ENCODE measurements at regions not wholly inside any gene's neighbourhood (a gene's known extent, or its start where the extent isn't known, plus 50 kb on each side); places are given as distances from the start of the nearest gene placed in this dataset.

DNA sequence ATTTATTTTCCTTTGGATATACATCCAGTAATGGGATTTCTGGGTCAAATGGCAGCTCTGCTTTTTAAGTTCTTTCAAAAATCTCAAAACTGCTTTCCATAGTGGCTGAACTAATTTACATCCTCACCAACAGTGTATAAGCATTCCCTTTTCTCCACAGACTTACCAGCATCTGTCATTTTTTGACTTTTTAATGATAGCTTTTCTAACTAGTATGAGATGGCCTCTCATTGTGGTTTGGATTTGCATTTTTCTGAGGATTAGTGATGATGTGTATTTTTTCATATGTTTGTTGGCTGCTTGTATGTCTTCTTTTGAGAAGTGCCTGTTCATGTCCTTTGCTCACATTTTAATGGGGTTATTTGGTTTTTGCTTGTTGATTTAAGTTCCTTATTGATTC, 90.0 kb upstream of the HMHB1 start:
- no peaks in the 10 kb centered on the region for H3K27me3 ChIP-seq (replicated peaks; ENCODE audit: insufficient read depth, low read length)
- no peak overlapping the region for H3K9ac ChIP-seq (ENCODE audit: low read length)
- H3K4me1 ChIP-seq (ENCODE audit: low read length): no peaks in the 10 kb centered on the region
- H3F3A ChIP-seq (ENCODE audit: insufficient read depth, low read length): no peaks in the 10 kb centered on the region
- no peaks in the 10 kb centered on the region for H3K9me2 ChIP-seq (replicated peaks; ENCODE audit: insufficient read depth, low read length)
- H3K36me3 ChIP-seq (replicated peaks; ENCODE audit: insufficient read depth, low read length): no peaks in the 10 kb centered on the region
- no peak for TF ChIP-seq CTCF (IDR thresholded peaks at IDR 0.05; ENCODE audit: low read length)
- TF ChIP-seq EZH2phosphoT487 (IDR thresholded peaks at IDR 0.05; ENCODE audit: low read length): no peak
- TF ChIP-seq EZH2 (optimal IDR thresholded peaks at IDR 0.05; ENCODE audit: low read depth, low read length): no peak
- H3K9me3 ChIP-seq (replicated peaks; ENCODE audit: insufficient read depth, low read length): no peaks in the 10 kb centered on the region
- no peak overlapping the region for H3K27ac ChIP-seq (ENCODE audit: low read length)
- H3K4me3 ChIP-seq (ENCODE audit: low read length): no peak overlapping the region
- H3K4me2 ChIP-seq (ENCODE audit: low read depth, low read length): no peak overlapping the region
- no peaks in the 10 kb centered on the region for H4K20me1 ChIP-seq (ENCODE audit: insufficient read depth, low read length)
- no peaks in the 10 kb centered on the region for H3K79me2 ChIP-seq (ENCODE audit: low read length)
- DNase-seq: no peak
- H2AFZ ChIP-seq (ENCODE audit: low read length): no peak overlapping the region

- no peaks in the 10 kb centered on the region for H4K20me1 ChIP-seq (ENCODE audit: insufficient read depth, low read length)
- no peaks in the 10 kb centered on the region for H3K9me2 ChIP-seq (replicated peaks; ENCODE audit: insufficient read depth, low read length)
- H3K9ac ChIP-seq (ENCODE audit: low read length): no peak overlapping the region
- H3K36me3 ChIP-seq (replicated peaks; ENCODE audit: insufficient read depth, low read length): no peaks in the 10 kb centered on the region
- H3K79me2 ChIP-seq (ENCODE audit: low read length): no peaks in the 10 kb centered on the region
- no peak overlapping the region for H3K27ac ChIP-seq (ENCODE audit: low read length)
- no peaks in the 10 kb centered on the region for H3K4me1 ChIP-seq (ENCODE audit: low read length)
- no peak overlapping the region for H3K4me2 ChIP-seq (ENCODE audit: low read depth, low read length)
- H2AFZ ChIP-seq (ENCODE audit: low read length): no peak overlapping the region
- H3K9me3 ChIP-seq (replicated peaks; ENCODE audit: insufficient read depth, low read length): no peaks in the 10 kb centered on the region
- TF ChIP-seq EZH2phosphoT487 (IDR thresholded peaks at IDR 0.05; ENCODE audit: low read length) (no peak), EZH2 (optimal IDR thresholded peaks at IDR 0.05; ENCODE audit: low read depth, low read length) (no peak), CTCF (IDR thresholded peaks at IDR 0.05; ENCODE audit: low read length) (no peak)
- DNase-seq: no peak
- H3K4me3 ChIP-seq (ENCODE audit: low read length): no peak overlapping the region
- H3F3A ChIP-seq (ENCODE audit: insufficient read depth, low read length): no peaks in the 10 kb centered on the region
- H3K27me3 ChIP-seq (replicated peaks; ENCODE audit: insufficient read depth, low read length): no peaks in the 10 kb centered on the region
Observed at GRCh38 chr5:143720689-143721088, 91.3 kb upstream of the HMHB1 start.

DNA sequence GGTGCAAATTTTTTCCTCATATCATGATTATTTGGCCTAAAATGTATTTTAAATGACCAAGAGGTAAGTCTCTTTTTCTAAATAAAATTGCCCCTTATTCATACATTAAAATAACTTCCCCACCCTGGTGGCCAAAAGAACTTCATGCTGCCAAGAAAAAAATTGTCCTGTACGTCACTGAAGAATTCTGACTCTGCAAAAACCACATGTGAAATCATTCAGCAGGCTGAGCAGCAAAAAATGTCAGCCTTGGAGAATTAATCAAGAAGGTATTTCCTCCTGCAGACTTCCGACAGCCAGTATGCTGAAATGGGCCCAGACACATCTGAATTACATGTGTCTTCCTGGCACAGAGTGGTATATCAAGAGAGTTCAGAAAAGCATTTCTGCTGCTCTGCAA, 94.6 kb upstream of the HMHB1 start:
- H3F3A ChIP-seq (ENCODE audit: insufficient read depth, low read length): no peaks in the 10 kb centered on the region
- no peak for DNase-seq
- H3K79me2 ChIP-seq (ENCODE audit: low read length): no peaks in the 10 kb centered on the region
- H2AFZ ChIP-seq (ENCODE audit: low read length): no peak overlapping the region
- no peaks in the 10 kb centered on the region for H3K27me3 ChIP-seq (replicated peaks; ENCODE audit: insufficient read depth, low read length)
- H3K9ac ChIP-seq (ENCODE audit: low read length): no peak overlapping the region
- no peaks in the 10 kb centered on the region for H3K9me3 ChIP-seq (replicated peaks; ENCODE audit: insufficient read depth, low read length)
- H3K4me1 ChIP-seq (ENCODE audit: low read length): no peaks in the 10 kb centered on the region
- H3K4me2 ChIP-seq (ENCODE audit: low read depth, low read length): no peak overlapping the region
- no peaks in the 10 kb centered on the region for H3K9me2 ChIP-seq (replicated peaks; ENCODE audit: insufficient read depth, low read length)
- no peak for TF ChIP-seq EZH2 (optimal IDR thresholded peaks at IDR 0.05; ENCODE audit: low read depth, low read length)
- no peak for TF ChIP-seq CTCF (IDR thresholded peaks at IDR 0.05; ENCODE audit: low read length)
- no peak for TF ChIP-seq EZH2phosphoT487 (IDR thresholded peaks at IDR 0.05; ENCODE audit: low read length)
- no peaks in the 10 kb centered on the region for H4K20me1 ChIP-seq (ENCODE audit: insufficient read depth, low read length)
- no peaks in the 10 kb centered on the region for H3K36me3 ChIP-seq (replicated peaks; ENCODE audit: insufficient read depth, low read length)
- no peak overlapping the region for H3K4me3 ChIP-seq (ENCODE audit: low read length)
- no peak overlapping the region for H3K27ac ChIP-seq (ENCODE audit: low read length)

All from MM.1S (cell line).